ENCODE measurements at regions not wholly inside any gene's neighbourhood (a gene's known extent, or its start where the extent isn't known, plus 50 kb on each side); places are given as distances from the start of the nearest gene placed in this dataset.

DNA sequence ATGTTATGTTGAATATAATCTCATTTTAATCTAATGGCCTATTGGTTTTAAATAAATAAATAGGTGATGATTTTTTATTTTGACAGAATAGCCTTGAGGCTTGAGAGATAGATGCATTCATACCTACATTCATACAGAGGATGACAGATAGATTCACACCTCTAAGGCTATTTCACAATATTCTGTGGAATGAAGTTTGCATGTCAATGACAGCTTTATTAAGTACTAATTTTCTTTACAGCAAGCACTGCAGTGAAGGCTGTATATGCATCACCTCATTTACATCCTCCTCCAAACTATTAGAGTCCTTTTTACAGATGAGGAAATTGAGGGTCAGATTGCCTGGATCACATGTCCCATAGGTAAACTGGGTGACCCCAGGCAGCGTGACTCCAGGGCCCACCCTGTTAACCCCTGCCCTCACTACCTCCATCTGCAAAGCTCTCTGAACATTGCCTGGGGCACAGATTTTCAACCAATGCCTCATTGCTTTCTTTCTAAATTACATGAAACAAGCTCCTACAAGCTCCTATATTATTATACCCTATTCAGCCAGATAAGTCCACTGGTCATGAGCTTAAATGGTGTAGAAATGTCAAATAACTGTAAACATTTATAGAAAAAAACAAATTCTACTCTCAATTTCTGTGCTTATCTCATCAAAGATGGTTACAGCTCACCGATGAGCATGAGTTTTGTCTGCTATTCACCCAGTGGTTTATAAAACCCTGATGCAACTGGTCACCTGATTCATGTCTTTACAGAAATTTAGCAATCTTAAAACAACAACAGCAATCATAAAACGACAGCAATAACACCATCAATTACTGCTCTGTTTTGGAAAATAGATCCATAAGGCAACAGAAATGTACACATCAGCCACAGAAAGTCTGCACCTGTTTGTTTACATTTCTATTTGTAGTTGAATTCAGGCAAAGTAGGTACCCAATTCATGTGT is 338.0 kb downstream of the NSG2 start:
- Mint-ChIP-seq H3K4me1 (ENCODE audit: unreplicated experiment) (peaks cover 3% of the 10 kb centered on the region), H3K27ac (ENCODE audit: unreplicated experiment) (no peak overlapping the region), H3K4me3 (ENCODE audit: unreplicated experiment) (no peak overlapping the region), H3K27me3 (ENCODE audit: unreplicated experiment) (peaks cover 2% of the 10 kb centered on the region), H3K9me3 (ENCODE audit: unreplicated experiment) (no peaks in the 10 kb centered on the region), H3K36me3 (ENCODE audit: low read depth, unreplicated experiment) (no peaks in the 10 kb centered on the region)
- DNase-seq (ENCODE audit: low spot score): no peak
- TF ChIP-seq, protein P1, sequence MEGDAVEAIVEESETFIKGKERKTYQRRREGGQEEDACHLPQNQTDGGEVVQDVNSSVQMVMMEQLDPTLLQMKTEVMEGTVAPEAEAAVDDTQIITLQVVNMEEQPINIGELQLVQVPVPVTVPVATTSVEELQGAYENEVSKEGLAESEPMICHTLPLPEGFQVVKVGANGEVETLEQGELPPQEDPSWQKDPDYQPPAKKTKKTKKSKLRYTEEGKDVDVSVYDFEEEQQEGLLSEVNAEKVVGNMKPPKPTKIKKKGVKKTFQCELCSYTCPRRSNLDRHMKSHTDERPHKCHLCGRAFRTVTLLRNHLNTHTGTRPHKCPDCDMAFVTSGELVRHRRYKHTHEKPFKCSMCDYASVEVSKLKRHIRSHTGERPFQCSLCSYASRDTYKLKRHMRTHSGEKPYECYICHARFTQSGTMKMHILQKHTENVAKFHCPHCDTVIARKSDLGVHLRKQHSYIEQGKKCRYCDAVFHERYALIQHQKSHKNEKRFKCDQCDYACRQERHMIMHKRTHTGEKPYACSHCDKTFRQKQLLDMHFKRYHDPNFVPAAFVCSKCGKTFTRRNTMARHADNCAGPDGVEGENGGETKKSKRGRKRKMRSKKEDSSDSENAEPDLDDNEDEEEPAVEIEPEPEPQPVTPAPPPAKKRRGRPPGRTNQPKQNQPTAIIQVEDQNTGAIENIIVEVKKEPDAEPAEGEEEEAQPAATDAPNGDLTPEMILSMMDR (IDR thresholded peaks at IDR 0.05; ENCODE audit: unreplicated experiment): no peak

DNA sequence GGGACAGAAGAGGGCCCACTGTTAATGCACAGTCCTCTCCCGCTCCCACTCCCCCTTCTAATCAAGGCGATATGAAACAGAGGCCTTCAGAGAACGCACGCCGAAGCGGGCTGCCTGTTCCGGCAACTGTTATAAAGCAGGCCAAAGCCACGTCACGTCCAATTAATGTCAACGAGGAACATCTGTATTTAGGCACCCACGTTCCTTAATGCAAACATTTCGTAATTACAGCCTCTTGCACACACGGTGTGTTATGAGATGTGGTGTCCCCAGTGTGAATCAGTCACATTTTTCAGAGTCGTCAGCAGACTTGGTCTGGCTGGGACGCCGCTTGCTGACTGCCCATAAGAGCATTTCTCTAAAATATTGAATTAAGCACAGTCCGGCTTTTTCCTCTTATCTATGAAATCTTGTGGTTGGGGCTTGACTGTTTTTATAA is 339.0 kb downstream of the NSG2 start:
- H3K27ac Mint-ChIP-seq (ENCODE audit: unreplicated experiment): no peak overlapping the region
- H3K4me3 Mint-ChIP-seq (ENCODE audit: unreplicated experiment): no peak overlapping the region
- H3K36me3 Mint-ChIP-seq (ENCODE audit: low read depth, unreplicated experiment): no peaks in the 10 kb centered on the region
- peaks cover 2% of the 10 kb centered on the region for H3K27me3 Mint-ChIP-seq (ENCODE audit: unreplicated experiment)
- peaks cover 3% of the 10 kb centered on the region for H3K4me1 Mint-ChIP-seq (ENCODE audit: unreplicated experiment)
- H3K9me3 Mint-ChIP-seq (ENCODE audit: unreplicated experiment): no peaks in the 10 kb centered on the region
- no peak for DNase-seq (ENCODE audit: low spot score)
- TF ChIP-seq, protein P1 (IDR thresholded peaks at IDR 0.05; ENCODE audit: unreplicated experiment): no peak

DNA sequence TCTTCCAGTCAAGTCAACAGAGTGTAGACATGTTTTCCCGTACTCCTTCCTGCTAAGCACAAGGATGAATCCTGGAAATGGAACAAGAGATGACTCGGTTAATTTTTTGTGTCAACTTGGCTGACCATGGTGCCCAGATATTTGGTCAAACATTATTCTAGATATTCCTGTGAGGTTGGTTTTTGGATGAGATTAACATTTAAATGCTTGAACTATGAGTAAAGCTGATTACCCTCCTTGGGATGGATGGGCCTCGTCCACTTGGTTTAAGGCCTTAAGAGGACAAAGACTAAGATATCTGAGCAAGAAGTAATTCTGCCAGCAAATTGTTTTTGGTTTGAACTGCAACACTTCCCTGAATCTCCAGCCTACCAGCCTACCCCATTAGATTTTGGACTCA is 338.1 kb upstream of the MSX2 start:
- no peaks in the 10 kb centered on the region for H3K36me3 Mint-ChIP-seq (ENCODE audit: low read depth, unreplicated experiment)
- no peaks in the 10 kb centered on the region for H3K9me3 Mint-ChIP-seq (ENCODE audit: unreplicated experiment)
- H3K27me3 Mint-ChIP-seq (ENCODE audit: unreplicated experiment): peaks cover 2% of the 10 kb centered on the region
- no peak for DNase-seq (ENCODE audit: low spot score)
- TF ChIP-seq, protein P1 (IDR thresholded peaks at IDR 0.05; ENCODE audit: unreplicated experiment): no peak
- H3K4me3 Mint-ChIP-seq (ENCODE audit: unreplicated experiment): no peak overlapping the region
- H3K27ac Mint-ChIP-seq (ENCODE audit: unreplicated experiment): no peak overlapping the region
- peaks cover 3% of the 10 kb centered on the region for H3K4me1 Mint-ChIP-seq (ENCODE audit: unreplicated experiment)

DNA sequence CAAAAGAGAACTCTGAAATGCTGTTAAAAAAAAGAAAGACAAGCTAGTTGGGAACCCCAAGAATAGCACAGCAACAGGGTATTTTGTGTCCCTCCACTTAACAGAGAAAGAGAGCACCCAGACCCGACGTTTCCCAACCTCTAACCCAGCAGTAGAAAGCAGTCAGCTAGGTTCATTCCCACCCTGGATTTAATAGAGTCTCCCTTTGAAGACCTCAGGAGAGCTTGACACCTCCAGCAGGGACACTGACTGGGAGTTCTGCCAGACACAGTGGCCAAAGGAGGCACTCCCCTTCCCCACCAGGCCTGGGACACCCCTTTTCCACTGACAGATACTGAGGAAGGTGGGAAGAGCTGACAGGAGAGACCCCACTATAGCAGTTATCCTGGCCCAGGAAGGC is 337.5 kb upstream of the MSX2 start:
- TF ChIP-seq, protein P1 (IDR thresholded peaks at IDR 0.05; ENCODE audit: unreplicated experiment): no peak
- no peak overlapping the region for H3K27ac Mint-ChIP-seq (ENCODE audit: unreplicated experiment)
- no peaks in the 10 kb centered on the region for H3K36me3 Mint-ChIP-seq (ENCODE audit: low read depth, unreplicated experiment)
- no peak overlapping the region for H3K4me3 Mint-ChIP-seq (ENCODE audit: unreplicated experiment)
- no peaks in the 10 kb centered on the region for H3K9me3 Mint-ChIP-seq (ENCODE audit: unreplicated experiment)
- peaks cover 3% of the 10 kb centered on the region for H3K4me1 Mint-ChIP-seq (ENCODE audit: unreplicated experiment)
- DNase-seq (ENCODE audit: low spot score): no peak
- H3K27me3 Mint-ChIP-seq (ENCODE audit: unreplicated experiment): peaks cover 2% of the 10 kb centered on the region

DNA sequence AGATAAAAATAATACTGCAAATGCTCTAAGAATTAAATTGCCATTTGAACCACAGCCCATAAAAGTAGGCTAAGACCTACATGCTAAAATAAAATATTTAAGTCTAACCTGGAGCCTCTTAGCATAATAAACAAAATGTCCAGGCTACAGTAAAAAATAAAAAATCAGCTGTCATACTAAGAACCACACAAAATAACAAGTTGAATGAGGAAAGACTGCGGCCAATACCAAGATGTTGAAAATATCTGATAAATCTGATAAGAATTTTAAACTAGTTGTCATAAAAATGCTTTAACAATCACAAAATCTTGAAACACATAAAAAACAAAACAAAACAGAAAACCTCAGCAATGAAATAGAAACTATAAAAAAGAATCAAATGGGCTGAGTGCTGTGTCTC is 336.9 kb upstream of the MSX2 start:
- Mint-ChIP-seq H3K9me3 (ENCODE audit: unreplicated experiment) (no peaks in the 10 kb centered on the region), H3K27ac (ENCODE audit: unreplicated experiment) (no peak overlapping the region), H3K36me3 (ENCODE audit: low read depth, unreplicated experiment) (no peaks in the 10 kb centered on the region), H3K4me3 (ENCODE audit: unreplicated experiment) (no peak overlapping the region), H3K27me3 (ENCODE audit: unreplicated experiment) (peaks cover 2% of the 10 kb centered on the region), H3K4me1 (ENCODE audit: unreplicated experiment) (peaks cover 3% of the 10 kb centered on the region)
- TF ChIP-seq, protein P1 (IDR thresholded peaks at IDR 0.05; ENCODE audit: unreplicated experiment): no peak
- DNase-seq (ENCODE audit: low spot score): no peak
